OCI-LY3 (cell line): ENCODE measurements at regions not wholly inside any gene's neighbourhood (a gene's known extent, or its start where the extent isn't known, plus 50 kb on each side); places are given as distances from the start of the nearest gene placed in this dataset.

Experiments
- H2AFZ ChIP-seq: fragments of 200-600, 300-600 bp; shearing (Covaris generic); 2 replicates; pipeline ENCODE4 v1.6.0; 2014; ENCODE audit warnings: antibody characterized with exemption, low read depth, low read length
- H3K27ac ChIP-seq: fragments of 200-600, 300-600 bp; sonication (generic); 2 replicates; pipeline ENCODE4 v1.5.1; 2014; ENCODE audit warnings: mild to moderate bottlenecking, low read length, moderate library complexity, mixed read lengths
- H3K27me3 ChIP-seq: fragments of 200-600, 300-600 bp; sonication (generic); 2 replicates; pipeline ENCODE4 v1.6.1; 2014; ENCODE audit warnings: low read depth, low read length, mixed read lengths
- H3K36me3 ChIP-seq: fragments of 200-600, 300-600 bp; sonication (generic); replicated peaks from 2 replicates; pipeline ENCODE3; 2014; ENCODE audit warnings: low read depth, low read length, mixed read lengths
- H3K4me1 ChIP-seq: fragments of 300-600, 200-600 bp; sonication (generic); 2 replicates; pipeline ENCODE4 v1.6.1; 2014; ENCODE audit warnings: low read length, mixed read lengths
- H3K4me2 ChIP-seq: fragments of 200-600, 300-600 bp; sonication (generic); 2 replicates; pipeline ENCODE4 v1.6.1; 2014; ENCODE audit warnings: low read length, mixed read lengths
- H3K4me3 ChIP-seq: fragments of 300-600, 200-600 bp; sonication (generic); 2 replicates; pipeline ENCODE4 v1.5.1; 2014; ENCODE audit warnings: antibody characterized with exemption, mild to moderate bottlenecking, low read length, moderate library complexity
- H3K79me2 ChIP-seq: fragments of 300-600, 200-600 bp; shearing (Covaris generic); 2 replicates; pipeline ENCODE4 v1.6.1; 2014; ENCODE audit warnings: mild to moderate bottlenecking, low read length, mixed read lengths
- H3K9ac ChIP-seq: fragments of 300-600, 200-600 bp; shearing (Covaris generic); 2 replicates; pipeline ENCODE4 v1.6.0; 2014; ENCODE audit warnings: mild to moderate bottlenecking, low read length, moderate library complexity
- H3K9me3 ChIP-seq: fragments of 200-600, 300-600 bp; shearing (Covaris generic); 2 replicates; pipeline ENCODE4 v1.6.1; 2014; ENCODE audit warnings: low read length, mixed read lengths; ENCODE audit not compliant: insufficient read depth
- H4K20me1 ChIP-seq: fragments of 200-600, 300-600 bp; sonication (generic); 2 replicates; pipeline ENCODE4 v1.6.1; 2016; ENCODE audit warnings: low read length, mixed read lengths; ENCODE audit not compliant: insufficient read depth
- CTCF ChIP-seq: fragments of 200-600, 300-600 bp; sonication (generic); IDR thresholded peaks from 2 replicates; pipeline ENCODE4 v1.5.1; 2014; ENCODE audit warnings: antibody characterized with exemption, low read length, low read depth
- EZH2phosphoT487 ChIP-seq: fragments of 200-600 bp; shearing (Covaris generic); IDR thresholded peaks from 2 replicates; pipeline ENCODE4 v1.6.1; 2018; ENCODE audit warnings: antibody characterized with exemption, mixed run types, low read depth

GRCh38 chr6:97850458-97851212 is 567.6 kb upstream of the MMS22L start:
- TF ChIP-seq EZH2phosphoT487 (no peak), CTCF (no peak)
- Histone ChIP-seq H4K20me1 (no peaks in the 10 kb centered on the region), H3K9ac (no peak overlapping the region), H3K4me3 (no peak overlapping the region), H3K27me3 (no peaks in the 10 kb centered on the region), H2AFZ (no peak overlapping the region), H3K4me1 (no peaks in the 10 kb centered on the region), H3K4me2 (no peak overlapping the region), H3K9me3 (no peaks in the 10 kb centered on the region), H3K79me2 (no peaks in the 10 kb centered on the region), H3K36me3 (no peaks in the 10 kb centered on the region), H3K27ac (no peak overlapping the region)

- TF ChIP-seq CTCF: no peak
- no peak for TF ChIP-seq EZH2phosphoT487
- Histone ChIP-seq H2AFZ (no peak overlapping the region), H3K9me3 (no peaks in the 10 kb centered on the region), H3K4me2 (no peak overlapping the region), H3K79me2 (no peaks in the 10 kb centered on the region), H3K9ac (no peak overlapping the region), H3K27ac (no peak overlapping the region), H3K27me3 (no peaks in the 10 kb centered on the region), H3K4me3 (no peak overlapping the region), H3K36me3 (no peaks in the 10 kb centered on the region), H4K20me1 (no peaks in the 10 kb centered on the region), H3K4me1 (no peaks in the 10 kb centered on the region)
These were observed 580.7 kb upstream of the MMS22L start for GRCh38 chr6:97863697-97864096.

GRCh38 chr6:97864366-97864765 is 581.4 kb upstream of the MMS22L start:
- no peak for TF ChIP-seq CTCF
- no peak for TF ChIP-seq EZH2phosphoT487
- no peaks in the 10 kb centered on the region for H3K4me1 ChIP-seq
- H3K9me3 ChIP-seq: no peaks in the 10 kb centered on the region
- H3K36me3 ChIP-seq: no peaks in the 10 kb centered on the region
- no peak overlapping the region for H3K4me3 ChIP-seq
- H2AFZ ChIP-seq: no peak overlapping the region
- H3K79me2 ChIP-seq: no peaks in the 10 kb centered on the region
- no peaks in the 10 kb centered on the region for H3K27me3 ChIP-seq
- no peak overlapping the region for H3K27ac ChIP-seq
- no peak overlapping the region for H3K9ac ChIP-seq
- H3K4me2 ChIP-seq: no peak overlapping the region
- H4K20me1 ChIP-seq: no peaks in the 10 kb centered on the region

GRCh38 chr6:97864826-97865225 is 581.8 kb upstream of the MMS22L start:
- Histone ChIP-seq H3K4me2 (no peak overlapping the region), H3K36me3 (no peaks in the 10 kb centered on the region), H4K20me1 (no peaks in the 10 kb centered on the region), H3K9ac (no peak overlapping the region), H3K27ac (no peak overlapping the region), H3K9me3 (no peaks in the 10 kb centered on the region), H3K79me2 (no peaks in the 10 kb centered on the region), H2AFZ (no peak overlapping the region), H3K4me3 (no peak overlapping the region), H3K27me3 (no peaks in the 10 kb centered on the region), H3K4me1 (no peaks in the 10 kb centered on the region)
- TF ChIP-seq CTCF (no peak), EZH2phosphoT487 (no peak)
